ENCODE measurements at regions not wholly inside any gene's neighbourhood (a gene's known extent, or its start where the extent isn't known, plus 50 kb on each side); places are given as distances from the start of the nearest gene placed in this dataset.

DNA sequence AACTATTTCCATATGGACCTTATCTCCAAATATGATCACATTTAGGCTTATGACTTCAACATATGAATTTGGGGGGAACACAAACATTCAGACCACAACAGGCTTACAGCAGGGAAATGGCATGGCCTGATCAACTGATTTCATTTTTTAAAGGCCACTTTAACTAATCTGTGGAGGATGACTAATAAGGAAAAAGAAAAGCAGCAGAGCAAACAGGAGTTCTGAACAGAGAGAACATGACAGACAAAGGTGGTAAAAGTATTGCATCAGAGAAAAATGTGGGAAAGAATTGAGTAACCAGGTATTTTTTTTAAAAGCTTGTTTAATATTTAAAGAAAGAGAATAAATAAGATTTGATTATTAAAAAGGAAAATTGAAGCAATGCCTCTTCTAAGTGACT lies 366.1 kb upstream of the TMPO start:
- H3K4me3 ChIP-seq (ENCODE audit: control insufficient read depth, low read depth, low read length): no peak overlapping the region
- TF ChIP-seq, protein P1, sequence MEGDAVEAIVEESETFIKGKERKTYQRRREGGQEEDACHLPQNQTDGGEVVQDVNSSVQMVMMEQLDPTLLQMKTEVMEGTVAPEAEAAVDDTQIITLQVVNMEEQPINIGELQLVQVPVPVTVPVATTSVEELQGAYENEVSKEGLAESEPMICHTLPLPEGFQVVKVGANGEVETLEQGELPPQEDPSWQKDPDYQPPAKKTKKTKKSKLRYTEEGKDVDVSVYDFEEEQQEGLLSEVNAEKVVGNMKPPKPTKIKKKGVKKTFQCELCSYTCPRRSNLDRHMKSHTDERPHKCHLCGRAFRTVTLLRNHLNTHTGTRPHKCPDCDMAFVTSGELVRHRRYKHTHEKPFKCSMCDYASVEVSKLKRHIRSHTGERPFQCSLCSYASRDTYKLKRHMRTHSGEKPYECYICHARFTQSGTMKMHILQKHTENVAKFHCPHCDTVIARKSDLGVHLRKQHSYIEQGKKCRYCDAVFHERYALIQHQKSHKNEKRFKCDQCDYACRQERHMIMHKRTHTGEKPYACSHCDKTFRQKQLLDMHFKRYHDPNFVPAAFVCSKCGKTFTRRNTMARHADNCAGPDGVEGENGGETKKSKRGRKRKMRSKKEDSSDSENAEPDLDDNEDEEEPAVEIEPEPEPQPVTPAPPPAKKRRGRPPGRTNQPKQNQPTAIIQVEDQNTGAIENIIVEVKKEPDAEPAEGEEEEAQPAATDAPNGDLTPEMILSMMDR (IDR thresholded peaks at IDR 0.05; ENCODE audit: control insufficient read depth, insufficient read depth, low read depth, low read length, missing control alignments): no peak
- DNase-seq (ENCODE audit: low read depth): no peak

DNA sequence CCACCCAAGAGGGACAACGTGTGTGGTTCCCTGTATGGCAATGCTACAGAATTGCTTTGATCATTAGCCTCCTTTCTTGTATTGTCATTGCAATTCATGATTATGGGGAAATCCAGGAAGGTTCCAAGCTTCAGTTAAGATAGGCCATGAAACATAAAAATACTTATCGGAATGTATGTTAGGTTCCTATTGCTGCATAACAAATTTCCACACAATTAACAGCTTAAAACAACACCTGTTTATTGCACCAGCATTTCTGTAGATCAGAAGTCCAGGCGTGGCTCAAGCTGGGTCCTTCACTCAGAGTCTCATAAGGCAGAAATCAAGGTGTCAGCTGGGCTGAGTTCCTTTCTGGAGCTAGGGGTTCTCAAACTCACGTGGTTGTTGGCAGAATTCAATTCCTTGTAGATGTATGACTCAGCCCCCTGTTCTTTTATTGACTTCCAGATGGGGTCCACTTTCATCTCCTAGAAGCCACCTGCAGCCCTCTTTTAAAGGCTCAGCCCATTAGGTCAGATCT lies 365.6 kb upstream of the TMPO start:
- H3K4me3 ChIP-seq (ENCODE audit: control insufficient read depth, low read depth, low read length): no peak overlapping the region
- no peak for DNase-seq (ENCODE audit: low read depth)
- TF ChIP-seq, protein P1 (IDR thresholded peaks at IDR 0.05; ENCODE audit: control insufficient read depth, insufficient read depth, low read depth, low read length, missing control alignments): no peak

DNA sequence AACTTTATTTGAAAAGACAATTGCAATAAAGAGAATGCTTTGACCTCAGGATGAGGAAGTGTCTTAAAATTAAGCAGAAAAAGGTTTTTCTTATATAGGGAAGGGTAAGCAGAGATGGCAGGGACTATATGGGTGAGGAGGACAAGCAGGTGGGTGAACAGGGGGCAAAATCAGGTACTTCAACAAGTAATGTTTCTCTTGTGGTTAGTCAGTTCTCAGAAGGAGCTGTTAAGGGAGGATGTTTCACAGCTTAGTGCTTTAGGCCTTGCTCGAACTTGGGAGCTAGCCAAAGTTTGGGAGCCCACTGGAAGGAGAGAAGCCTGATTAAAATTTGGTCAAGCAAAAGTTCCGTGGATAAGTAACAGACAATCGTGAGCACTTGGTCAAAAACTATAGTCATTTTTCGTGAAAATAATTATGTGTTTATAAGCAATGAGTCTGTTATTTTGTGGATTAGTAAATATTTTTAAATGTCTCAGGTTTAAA lies 364.2 kb upstream of the TMPO start:
- TF ChIP-seq, protein P1 (IDR thresholded peaks at IDR 0.05; ENCODE audit: control insufficient read depth, insufficient read depth, low read depth, low read length, missing control alignments): no peak
- no peak overlapping the region for H3K4me3 ChIP-seq (ENCODE audit: control insufficient read depth, low read depth, low read length)
- DNase-seq (ENCODE audit: low read depth): no peak

DNA sequence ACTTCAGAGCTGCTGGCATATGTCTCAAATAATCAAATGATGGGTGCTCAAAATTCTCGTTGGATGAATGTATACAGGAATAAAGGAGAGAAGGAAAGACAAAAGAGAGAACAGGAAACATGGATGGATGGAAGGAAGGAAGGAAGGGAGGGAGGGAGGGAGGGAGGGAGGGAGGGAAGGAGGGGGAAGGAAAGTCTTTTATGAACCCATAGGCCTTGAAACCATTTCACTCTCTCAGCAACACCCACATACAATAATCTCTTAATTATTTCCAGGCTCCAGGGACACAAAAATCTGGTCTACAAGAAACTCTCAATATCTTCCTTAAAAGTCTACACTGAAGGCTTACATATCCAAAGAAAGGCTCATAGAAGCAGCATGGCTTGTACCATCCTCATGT lies 363.4 kb upstream of the TMPO start:
- H3K4me3 ChIP-seq (ENCODE audit: control insufficient read depth, low read depth, low read length): no peak overlapping the region
- TF ChIP-seq, protein P1 (IDR thresholded peaks at IDR 0.05; ENCODE audit: control insufficient read depth, insufficient read depth, low read depth, low read length, missing control alignments): no peak
- no peak for DNase-seq (ENCODE audit: low read depth)

DNA sequence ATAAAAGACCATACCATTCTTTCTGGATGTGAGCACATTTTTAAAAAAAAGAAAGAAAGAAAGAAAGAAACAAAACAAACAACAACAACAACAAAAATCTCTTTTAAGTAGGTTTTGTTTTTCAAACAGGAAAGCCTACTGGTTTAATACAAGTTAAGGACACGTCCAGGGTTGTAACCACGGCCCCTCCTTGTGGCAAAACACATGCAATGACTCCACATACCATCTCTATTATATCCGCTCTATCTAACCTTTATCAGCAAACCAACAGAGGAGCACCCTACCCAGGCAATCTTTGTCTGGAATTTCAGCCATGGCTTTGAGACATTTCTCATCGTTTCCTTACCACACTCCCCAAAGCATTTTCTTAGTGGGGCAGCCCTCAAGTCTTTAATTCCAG lies 360.5 kb upstream of the TMPO start:
- DNase-seq (ENCODE audit: low read depth): no peak
- H3K4me3 ChIP-seq (ENCODE audit: control insufficient read depth, low read depth, low read length): no peak overlapping the region
- TF ChIP-seq, protein P1 (IDR thresholded peaks at IDR 0.05; ENCODE audit: control insufficient read depth, insufficient read depth, low read depth, low read length, missing control alignments): no peak

DNA sequence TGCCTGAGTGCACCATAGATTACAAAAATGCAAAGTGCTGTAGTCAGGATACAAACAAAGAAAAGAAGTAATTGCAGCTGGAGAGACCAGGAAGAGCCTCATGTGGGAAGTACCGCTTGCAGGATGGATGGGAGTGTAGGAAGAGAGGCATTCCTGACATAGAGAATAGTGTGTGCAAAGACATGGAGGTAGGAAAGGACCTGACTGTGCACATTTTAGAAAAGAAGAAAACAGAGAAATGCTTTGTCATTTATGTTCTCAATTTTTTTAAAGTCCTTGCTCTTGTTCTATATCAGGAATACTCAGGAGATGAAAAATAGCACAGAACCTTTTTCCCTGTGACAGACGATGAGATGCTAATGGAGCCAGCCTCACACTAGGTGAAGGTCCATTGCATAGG lies 358.7 kb upstream of the TMPO start:
- TF ChIP-seq, protein P1 (IDR thresholded peaks at IDR 0.05; ENCODE audit: control insufficient read depth, insufficient read depth, low read depth, low read length, missing control alignments): no peak
- no peak overlapping the region for H3K4me3 ChIP-seq (ENCODE audit: control insufficient read depth, low read depth, low read length)
- DNase-seq (ENCODE audit: low read depth): no peak
